Spleen (tissue), 11 donors: ENCODE measurements at regions not wholly inside any gene's neighbourhood (a gene's known extent, or its start where the extent isn't known, plus 50 kb on each side); places are given as distances from the start of the nearest gene placed in this dataset.

ENCODE experiments used
- DNase-seq: peaks from one replicate; pipeline ENCODE4 v3.0.0-alpha.2; 2020
- H3K27ac ChIP-seq, 8 donors: fragments of 200-600 bp; sonication (generic) in 7 of 8; 1 replicate in 4 of 8; 2 replicates in 4 of 8; pipeline versions ENCODE4 v1.5.0 to v1.8.0; 2016 to 2021; ENCODE audit warnings: inconsistent platforms in 4 of 8, mild to moderate bottlenecking in 4 of 8, moderate library complexity in 1 of 8
- H3K27me3 ChIP-seq, 7 donors: fragments of 200-600 bp; sonication (generic) in 6 of 7; replicated peaks in 1 of 7; 1 replicate in 4 of 7; 2 replicates in 3 of 7; pipeline versions ENCODE4 v1.5.0 to v1.8.0; 2016 to 2021; ENCODE audit warnings: inconsistent platforms in 3 of 7, mild to moderate bottlenecking in 1 of 7
- H3K36me3 ChIP-seq, 6 donors: fragments of 200-600 bp; sonication (generic) in 5 of 6; 1 replicate in 4 of 6; 2 replicates in 2 of 6; pipeline versions ENCODE4 v1.5.0 to v1.8.0; 2016 to 2021; ENCODE audit warnings: inconsistent platforms in 2 of 6
- H3K4me1 ChIP-seq, 6 donors: fragments of 200-600 bp; sonication (generic) in 5 of 6; 1 replicate in 3 of 6; 2 replicates in 3 of 6; pipeline versions ENCODE4 v1.5.0 to v1.8.0; 2016 to 2021; ENCODE audit warnings: inconsistent platforms in 3 of 6
- H3K4me3 ChIP-seq, 8 donors: fragments of 200-600 bp; sonication (generic) in 7 of 8; 1 replicate in 4 of 8; 2 replicates in 4 of 8; pipeline versions ENCODE4 v1.5.0 to v1.8.0; 2016 to 2021; ENCODE audit warnings: inconsistent platforms in 4 of 8, mild to moderate bottlenecking in 4 of 8, moderate library complexity in 2 of 8
- H3K9me3 ChIP-seq, 8 donors: fragments of 200-600 bp; sonication (generic) in 7 of 8; 1 replicate in 4 of 8; 2 replicates in 4 of 8; pipeline versions ENCODE4 v1.5.0 to v1.8.0; 2016 to 2021; ENCODE audit warnings: inconsistent platforms in 4 of 8
- POLR2A ChIP-seq, 3 donors: fragments of 450-650 bp; IDR thresholded peaks; one replicate each; pipeline ENCODE4 v1.5.1; 2017; ENCODE audit warnings: antibody characterized with exemption in 3 of 3, mild to moderate bottlenecking in 1 of 3
- POLR2AphosphoS5 ChIP-seq, 3 donors: sonication (generic); formaldehyde crosslinking; IDR thresholded peaks; one replicate each; pipeline ENCODE4 v1.5.1; 2017; ENCODE audit warnings: antibody characterized with exemption in 3 of 3
- WGBS, 5 donors: extraction: QIAGEN DNeasy Blood & Tissue Kit in 3 of 5; methylation state at CpG; one replicate each; pipeline versions ENCODE4 v1.1.5 to v1.1.7; 2013 to 2018; 5-methylcytosine and 5-hydroxymethylcytosine counted together
- intact Hi-C: fragments of 100-400 bp; cut with DNase I; formaldehyde crosslinking; loops from one replicate; pipeline ENCODE4 v1.15.0; 2023; ENCODE audit warnings: low total_unique reads
- TF ChIP-seq, protein P1 (sequence below), 11 experiments: fragments of 200-600 bp in 7 of 11; fragments of 450-650 bp in 4 of 11; sonication (generic) in 4 of 11; IDR thresholded peaks in 8 of 11; conservative IDR thresholded peaks in 3 of 11; 1 replicate in 7 of 11; 2 replicates in 4 of 11; pipeline versions ENCODE4 v1.4.0 to v1.8.0; 2016 to 2021; ENCODE audit warnings: antibody characterized with exemption in 11 of 11, inconsistent platforms in 4 of 11, mild to moderate bottlenecking in 1 of 11
- donor health status: healthy with polysubstance abuse.
- donor health status: DM: no; HTN: no; CAD: no; lungs with moderate emphysema.
- donor health status: DM: no; HTN: no; CAD: no.
- donor health status: Bipolar disorder and iron deficiency.
- donor health status: healthy.
- donor health status: DM: no; HTN: no; CAD: no.
- donor health status: DM: yes; HTN: yes; CAD: no.

DNA sequence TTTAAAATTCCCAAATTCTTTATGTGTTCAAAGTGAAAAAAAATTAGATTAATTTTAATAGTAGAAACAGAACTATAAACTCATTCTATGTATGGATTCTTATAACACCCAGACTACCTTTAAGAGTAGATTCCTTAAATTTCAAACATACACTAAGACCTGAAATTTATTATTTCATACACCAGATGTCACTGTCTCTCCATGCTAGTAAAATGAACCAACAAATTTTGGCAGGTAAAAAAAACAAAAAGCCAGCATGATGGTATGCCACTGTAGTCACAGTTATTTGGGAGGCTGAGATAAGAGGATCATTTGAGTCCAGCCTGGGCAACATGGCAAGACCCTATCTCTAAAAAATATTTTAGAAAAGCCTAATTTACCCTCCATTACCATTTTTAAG is 461.3 kb upstream of the NAALADL2 start:
- Histone ChIP-seq H3K9me3 (peaks cover 0 to 5% (median 0%) of the 10 kb centered on the region in 8 donors), H3K27me3 (no peaks in the 10 kb centered on the region), H3K4me3 (no peak overlapping the region), H3K27ac (no peak overlapping the region), H3K4me1 (no peaks in the 10 kb centered on the region), H3K36me3 (no peaks in the 10 kb centered on the region)
- TF ChIP-seq, protein P1, sequence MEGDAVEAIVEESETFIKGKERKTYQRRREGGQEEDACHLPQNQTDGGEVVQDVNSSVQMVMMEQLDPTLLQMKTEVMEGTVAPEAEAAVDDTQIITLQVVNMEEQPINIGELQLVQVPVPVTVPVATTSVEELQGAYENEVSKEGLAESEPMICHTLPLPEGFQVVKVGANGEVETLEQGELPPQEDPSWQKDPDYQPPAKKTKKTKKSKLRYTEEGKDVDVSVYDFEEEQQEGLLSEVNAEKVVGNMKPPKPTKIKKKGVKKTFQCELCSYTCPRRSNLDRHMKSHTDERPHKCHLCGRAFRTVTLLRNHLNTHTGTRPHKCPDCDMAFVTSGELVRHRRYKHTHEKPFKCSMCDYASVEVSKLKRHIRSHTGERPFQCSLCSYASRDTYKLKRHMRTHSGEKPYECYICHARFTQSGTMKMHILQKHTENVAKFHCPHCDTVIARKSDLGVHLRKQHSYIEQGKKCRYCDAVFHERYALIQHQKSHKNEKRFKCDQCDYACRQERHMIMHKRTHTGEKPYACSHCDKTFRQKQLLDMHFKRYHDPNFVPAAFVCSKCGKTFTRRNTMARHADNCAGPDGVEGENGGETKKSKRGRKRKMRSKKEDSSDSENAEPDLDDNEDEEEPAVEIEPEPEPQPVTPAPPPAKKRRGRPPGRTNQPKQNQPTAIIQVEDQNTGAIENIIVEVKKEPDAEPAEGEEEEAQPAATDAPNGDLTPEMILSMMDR (IDR thresholded peaks at IDR 0.05 in 8 of 11, conservative IDR thresholded peaks at IDR 0.05 in 3 of 11), result peak in 4 of 11 experiments; percentile 9 to 42 (median 27)
- no peak for TF ChIP-seq POLR2A (IDR thresholded peaks at IDR 0.05)
- intact Hi-C loops, result no loop called here
- DNase-seq, result no peak

DNA sequence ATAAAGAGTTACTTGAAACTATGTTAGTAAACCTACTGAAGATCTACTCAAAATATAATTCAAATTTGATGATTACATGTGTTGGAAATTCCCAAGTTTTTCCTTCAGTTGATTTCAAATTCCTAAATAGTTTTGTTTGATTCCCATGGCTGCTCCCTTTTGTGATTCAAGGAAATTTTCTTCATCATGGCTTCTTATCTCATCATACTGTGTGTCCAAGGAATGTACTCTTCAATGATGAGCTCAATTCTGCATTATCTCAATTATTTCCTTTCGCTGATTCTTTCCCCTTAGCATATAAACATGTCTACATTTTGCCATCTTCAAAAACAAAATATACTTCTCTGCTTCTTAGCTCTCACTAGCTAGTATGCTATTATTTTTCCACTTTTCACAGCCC is 460.4 kb upstream of the NAALADL2 start:
- Histone ChIP-seq H3K27ac (no peak overlapping the region), H3K4me3 (no peak overlapping the region), H3K27me3 (no peaks in the 10 kb centered on the region), H3K9me3 (peaks cover 0 to 5% (median 0%) of the 10 kb centered on the region in 8 donors), H3K4me1 (no peaks in the 10 kb centered on the region), H3K36me3 (no peaks in the 10 kb centered on the region)
- TF ChIP-seq POLR2A (IDR thresholded peaks at IDR 0.05) (no peak), POLR2AphosphoS5 (IDR thresholded peaks at IDR 0.05) (no peak)
- TF ChIP-seq, protein P1 (IDR thresholded peaks at IDR 0.05 in 8 of 11, conservative IDR thresholded peaks at IDR 0.05 in 3 of 11), result no peak
- no peak for DNase-seq
- intact Hi-C loops, result no loop called here
- WGBS, 5 donors, result 44 to 97% (median 87%) methylated on average over 1 of the region's 1 CpG

DNA sequence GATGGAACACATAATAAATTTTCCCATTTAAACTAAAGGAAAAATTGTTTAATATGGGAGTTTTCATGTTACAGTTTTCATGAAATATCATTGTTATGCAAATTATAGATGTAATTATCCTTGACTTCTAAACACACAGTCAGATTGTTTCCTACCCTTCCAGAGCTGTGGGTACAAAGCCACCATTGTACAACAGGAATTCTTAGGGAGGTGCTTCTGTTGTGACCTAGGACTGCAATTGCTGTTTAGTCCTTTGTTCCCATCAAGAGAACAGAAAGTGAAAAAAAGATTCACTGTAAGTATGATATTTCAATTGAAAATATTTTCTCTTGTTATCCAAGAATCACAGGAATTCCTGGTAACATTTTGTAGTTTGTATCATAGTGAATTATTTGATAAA is 455.3 kb upstream of the NAALADL2 start:
- Histone ChIP-seq H3K27me3 (no peaks in the 10 kb centered on the region), H3K4me3 (no peak overlapping the region), H3K4me1 (no peaks in the 10 kb centered on the region), H3K36me3 (no peaks in the 10 kb centered on the region), H3K9me3 (peaks cover 0 to 5% (median 0%) of the 10 kb centered on the region in 8 donors), H3K27ac (no peak overlapping the region)
- intact Hi-C loops, result no loop called here
- no peak for DNase-seq
- TF ChIP-seq POLR2AphosphoS5 (IDR thresholded peaks at IDR 0.05), result no peak
- no peak for TF ChIP-seq POLR2A (IDR thresholded peaks at IDR 0.05)
- TF ChIP-seq, protein P1 (IDR thresholded peaks at IDR 0.05 in 8 of 11, conservative IDR thresholded peaks at IDR 0.05 in 3 of 11), result no peak

DNA sequence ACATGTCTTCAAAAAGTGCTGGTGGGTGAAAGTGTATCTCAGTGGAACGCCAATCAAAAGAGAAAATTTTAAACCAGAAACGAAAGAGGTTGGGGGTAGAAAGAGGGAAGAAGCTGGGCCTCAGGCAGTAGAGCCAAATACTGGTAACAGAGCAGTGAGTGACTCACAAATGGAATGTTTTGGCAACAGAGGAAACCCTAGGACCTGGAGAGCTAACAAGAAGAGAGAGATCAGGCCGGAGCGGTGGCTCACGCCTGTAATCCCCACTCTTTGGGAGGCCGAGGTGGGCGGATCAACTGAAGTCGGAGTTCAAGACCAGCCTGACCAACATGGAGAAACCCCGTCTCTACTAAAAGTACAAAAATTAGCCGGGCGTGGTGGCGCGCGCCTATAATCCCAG is 450.8 kb upstream of the NAALADL2 start:
- Histone ChIP-seq H3K36me3 (no peaks in the 10 kb centered on the region), H3K27ac (no peak overlapping the region), H3K27me3 (no peaks in the 10 kb centered on the region), H3K4me1 (no peaks in the 10 kb centered on the region), H3K4me3 (no peak overlapping the region), H3K9me3 (no peaks in the 10 kb centered on the region)
- intact Hi-C loops, result no loop called here
- TF ChIP-seq, protein P1 (IDR thresholded peaks at IDR 0.05 in 8 of 11, conservative IDR thresholded peaks at IDR 0.05 in 3 of 11), result no peak
- TF ChIP-seq POLR2AphosphoS5 (IDR thresholded peaks at IDR 0.05) (no peak), POLR2A (IDR thresholded peaks at IDR 0.05) (no peak)
- WGBS, 5 donors, result 75 to 93% (median 83%) methylated on average over 14 of the region's 14 CpGs
- no peak for DNase-seq
